GM19372 (cell line): ENCODE measurements at regions not wholly inside any gene's neighbourhood (a gene's known extent, or its start where the extent isn't known, plus 50 kb on each side); places are given as distances from the start of the nearest gene placed in this dataset.
A peak's percentile ranks its signal among the peaks of the same experiment; 100 is the strongest.
"Not testable (repeated sequence)": the region's sequence is repeated elsewhere in the genome, so short reads cannot be mapped to it uniquely, and the experiment has no call there.

Source experiments
- ATAC-seq: cut with Tn5 transposase; IDR thresholded peaks from one replicate; pipeline ENCODE4 v1.9.1; 2021; ENCODE audit warnings: mild to moderate bottlenecking, low read depth, moderate library complexity; ENCODE audit not compliant: unreplicated experiment

GRCh38 chr2:17373041-17373440 lies 145.2 kb downstream of the RAD51AP2 start:
- no peak for ATAC-seq

GRCh38 chr2:17363846-17364245 lies 154.4 kb downstream of the RAD51AP2 start:
- ATAC-seq = no peak

GRCh38 chr2:17362956-17363355 lies 155.3 kb downstream of the RAD51AP2 start:
- no peak for ATAC-seq

GRCh38 chr2:17355608-17356329 lies 162.5 kb downstream of the RAD51AP2 start:
- peak; percentile 82 for ATAC-seq

- no peak for ATAC-seq
These were observed 165.0 kb downstream of the RAD51AP2 start for GRCh38 chr2:17353263-17353662.

GRCh38 chr2:17342692-17343091 lies 175.5 kb downstream of the RAD51AP2 start:
- not testable (repeated sequence) for ATAC-seq

- no peak for ATAC-seq
These were observed 180.7 kb downstream of the RAD51AP2 start for GRCh38 chr2:17337507-17337906.

GRCh38 chr2:17336458-17336857 lies 181.8 kb downstream of the RAD51AP2 start:
- peak; percentile 51 for ATAC-seq

GRCh38 chr2:17334300-17334699 lies 183.9 kb downstream of the RAD51AP2 start:
- ATAC-seq = no peak

GRCh38 chr2:17331636-17332035 lies 186.6 kb downstream of the RAD51AP2 start:
- no peak for ATAC-seq

GRCh38 chr2:17328161-17328560 lies 190.1 kb downstream of the RAD51AP2 start:
- ATAC-seq = no peak

GRCh38 chr2:17327649-17328048 lies 190.6 kb downstream of the RAD51AP2 start:
- ATAC-seq = no peak

- no peak for ATAC-seq
These were observed 191.5 kb downstream of the RAD51AP2 start for GRCh38 chr2:17326717-17327116.

GRCh38 chr2:17323697-17324096 lies 194.5 kb downstream of the RAD51AP2 start:
- ATAC-seq = no peak

- no peak for ATAC-seq
These were observed 195.8 kb downstream of the RAD51AP2 start for GRCh38 chr2:17322461-17322860.

GRCh38 chr2:17319090-17319489 lies 199.2 kb downstream of the RAD51AP2 start:
- ATAC-seq = no peak

GRCh38 chr2:17318013-17318412 lies 200.2 kb downstream of the RAD51AP2 start:
- no peak for ATAC-seq

- ATAC-seq = no peak
These were observed 200.7 kb downstream of the RAD51AP2 start for GRCh38 chr2:17317439-17317976.

GRCh38 chr2:17313261-17313660 lies 205.0 kb downstream of the RAD51AP2 start:
- ATAC-seq = no peak

- ATAC-seq = no peak
These were observed 206.3 kb downstream of the RAD51AP2 start for GRCh38 chr2:17311771-17312511.

GRCh38 chr2:17311106-17311619 lies 207.1 kb downstream of the RAD51AP2 start:
- no peak for ATAC-seq
